Islet of Langerhans (tissue), 1 donor: ENCODE measurements at regions not wholly inside any gene's neighbourhood (a gene's known extent, or its start where the extent isn't known, plus 50 kb on each side); places are given as distances from the start of the nearest gene placed in this dataset.

Experiments
- FAIRE-seq: peaks from one replicate; lab custom pipeline; 2011; peaks lifted over from hg19 to GRCh38; lab: Jason Lieb, UNC

DNA sequence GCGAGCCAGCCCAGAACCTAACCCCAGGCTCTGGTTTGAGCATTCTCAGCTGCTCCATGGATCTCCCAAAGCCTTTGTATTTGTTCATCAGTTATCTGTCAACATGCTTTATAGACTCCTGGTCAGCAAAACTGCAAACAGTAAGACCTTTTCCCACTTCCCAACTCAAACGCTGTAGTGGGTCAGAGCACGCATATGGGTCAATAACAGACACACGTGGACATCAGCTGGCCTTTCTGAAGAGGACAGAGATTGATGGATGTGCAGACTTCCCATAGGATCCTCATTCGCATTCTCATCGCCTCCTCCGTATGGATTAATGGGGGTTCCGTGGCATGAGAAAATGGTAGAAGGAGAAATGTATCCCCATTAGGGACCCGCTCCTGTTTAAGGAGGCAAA is 508.1 kb downstream of the EIPR1 start:
- no peak for FAIRE-seq

DNA sequence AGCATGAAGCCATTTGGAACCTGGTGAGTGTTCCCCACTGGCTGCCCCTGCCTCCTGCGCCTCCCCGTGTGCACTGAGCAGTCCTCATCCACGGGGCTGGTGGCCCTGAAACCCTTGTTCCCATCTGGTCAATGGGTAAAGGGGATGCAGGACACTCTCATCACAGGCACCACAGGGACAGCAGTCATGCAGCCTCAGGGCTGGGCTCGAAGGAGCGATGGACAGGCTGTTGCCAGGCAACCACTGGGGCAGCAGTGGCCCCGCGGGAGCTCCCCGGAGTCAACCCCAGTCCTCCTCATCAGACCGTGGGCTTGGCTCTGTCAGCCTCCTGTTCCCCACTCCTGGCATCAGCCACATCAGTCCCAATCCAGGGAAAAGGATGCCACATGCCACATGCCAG is 509.5 kb downstream of the EIPR1 start:
- FAIRE-seq = no peak

DNA sequence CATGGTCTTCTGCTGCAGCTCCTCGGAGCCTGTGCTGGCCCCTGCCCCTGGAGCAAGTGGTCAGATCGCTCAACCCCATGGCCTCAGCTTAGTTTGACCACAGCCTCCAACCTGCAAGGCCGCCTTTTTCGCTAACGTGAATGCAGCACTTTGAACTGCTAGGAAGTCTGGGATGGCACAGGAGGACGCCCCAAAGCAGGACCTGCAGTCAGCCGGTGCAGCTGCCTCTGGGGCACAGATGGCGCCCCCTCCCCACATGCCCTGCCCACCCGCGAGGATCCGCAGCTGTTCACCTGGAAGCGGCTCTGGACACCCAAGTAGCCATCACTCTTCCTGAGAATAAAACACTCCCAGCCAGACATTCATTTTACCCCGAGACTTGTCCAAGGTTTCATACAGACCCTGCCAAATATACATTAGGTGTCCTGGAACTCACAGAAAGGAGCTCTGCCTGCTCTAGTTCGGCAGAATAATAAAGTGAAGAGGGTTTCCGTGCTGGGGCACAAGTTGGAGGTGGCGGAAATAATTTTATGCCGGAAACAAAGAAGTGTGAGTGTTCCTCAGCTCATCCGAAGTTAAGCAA is 510.1 kb downstream of the EIPR1 start:
- no peak for FAIRE-seq

DNA sequence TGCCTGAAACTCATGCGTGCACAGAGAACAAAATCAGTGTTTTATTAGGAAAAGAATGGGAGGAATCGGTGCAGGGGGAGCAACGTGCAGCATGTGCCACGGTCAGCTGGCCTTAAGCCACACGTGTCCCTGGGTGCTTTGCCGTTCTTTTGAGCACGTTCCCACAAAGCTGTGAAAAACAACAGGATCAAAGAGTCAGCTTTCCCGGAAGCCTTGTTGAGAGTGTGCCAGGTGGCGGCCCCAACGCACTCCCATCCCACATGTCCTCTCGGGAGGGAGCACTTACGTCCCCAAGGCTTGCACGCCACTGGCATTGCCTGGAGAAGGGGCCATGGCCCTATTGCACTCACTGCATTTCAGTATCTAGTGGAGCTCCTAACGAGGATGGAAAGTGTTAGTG is 511.2 kb downstream of the EIPR1 start:
- no peak for FAIRE-seq

DNA sequence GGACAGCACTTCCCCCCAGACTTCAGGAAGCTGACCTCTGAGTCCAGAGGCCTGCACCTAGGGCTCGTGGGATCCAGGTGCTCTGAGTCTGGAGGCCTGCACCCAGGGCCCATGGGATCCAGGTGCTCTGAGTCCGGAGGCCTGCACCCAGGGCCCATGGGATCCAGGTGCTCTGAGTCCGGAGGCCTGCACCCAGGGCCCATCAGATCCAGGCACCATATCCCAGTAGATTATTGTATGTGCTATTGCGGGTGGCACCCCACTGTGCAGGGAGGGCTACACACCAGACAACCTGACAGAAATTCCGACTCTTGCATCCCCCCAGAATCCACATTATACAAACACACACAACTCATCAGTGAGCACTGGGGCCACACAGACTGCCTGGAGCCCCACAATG is 515.2 kb downstream of the EIPR1 start:
- FAIRE-seq = no peak

DNA sequence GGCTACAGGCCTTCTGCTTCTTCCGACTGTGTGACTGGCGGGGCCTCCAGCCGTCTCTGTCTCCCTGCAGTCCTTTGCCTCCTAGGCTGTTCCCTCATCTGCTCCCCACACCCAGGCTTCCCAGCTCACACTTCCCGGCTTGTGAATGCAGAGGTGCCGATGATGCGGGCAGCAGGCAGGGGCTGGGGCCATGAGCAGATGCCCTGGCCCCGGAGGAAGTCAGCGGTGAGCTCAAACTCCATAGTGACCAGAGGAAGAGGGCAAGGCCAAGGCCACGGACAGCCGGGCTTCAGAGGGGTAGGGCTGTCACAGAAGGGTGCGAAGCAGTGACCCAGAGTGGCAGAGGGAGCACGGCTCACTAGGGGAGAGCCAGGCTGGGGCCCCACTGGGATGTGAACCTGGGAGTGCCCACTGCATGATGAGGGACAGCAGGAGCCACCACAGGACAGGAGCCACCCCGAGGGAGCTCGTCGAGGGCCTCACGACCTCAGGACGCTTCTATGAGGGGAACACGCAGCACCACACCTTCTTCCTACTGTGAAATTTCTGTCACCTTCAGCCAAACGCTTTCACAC is 515.9 kb downstream of the EIPR1 start:
- no peak for FAIRE-seq

DNA sequence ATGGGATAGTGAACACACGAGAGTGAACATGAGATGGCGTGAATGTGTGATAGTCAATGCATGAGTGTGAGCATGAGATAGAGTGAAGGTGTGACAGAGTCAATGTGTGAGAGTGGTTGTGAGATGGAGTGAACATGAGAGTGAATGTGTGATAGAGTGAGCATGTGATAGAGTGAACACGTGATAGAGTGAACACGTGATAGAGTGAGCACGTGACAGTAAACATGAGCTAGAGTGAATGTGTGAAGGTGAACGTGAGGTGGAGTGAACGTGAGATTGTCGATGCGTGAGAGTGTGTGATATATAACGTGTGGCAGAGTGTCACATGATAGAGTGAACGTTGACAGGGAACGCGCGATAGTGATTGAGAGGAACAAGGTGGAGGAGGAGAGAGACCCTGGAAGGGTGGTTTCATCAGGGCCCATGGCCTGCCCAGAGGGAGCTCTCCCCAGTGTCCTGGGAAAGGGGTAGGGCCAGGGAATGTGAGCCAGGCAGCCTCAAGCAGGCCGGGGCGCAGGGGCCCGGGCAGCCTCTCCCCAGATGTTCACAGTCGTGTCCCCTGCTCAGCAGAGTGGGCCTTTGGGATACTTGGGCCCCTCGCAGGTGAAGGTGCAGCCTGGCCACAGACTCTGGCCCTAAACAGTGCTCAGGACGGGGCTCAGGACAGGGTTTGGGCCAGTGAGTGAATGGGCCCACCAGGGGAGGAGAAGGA is 516.9 kb downstream of the EIPR1 start:
- no peak for FAIRE-seq

DNA sequence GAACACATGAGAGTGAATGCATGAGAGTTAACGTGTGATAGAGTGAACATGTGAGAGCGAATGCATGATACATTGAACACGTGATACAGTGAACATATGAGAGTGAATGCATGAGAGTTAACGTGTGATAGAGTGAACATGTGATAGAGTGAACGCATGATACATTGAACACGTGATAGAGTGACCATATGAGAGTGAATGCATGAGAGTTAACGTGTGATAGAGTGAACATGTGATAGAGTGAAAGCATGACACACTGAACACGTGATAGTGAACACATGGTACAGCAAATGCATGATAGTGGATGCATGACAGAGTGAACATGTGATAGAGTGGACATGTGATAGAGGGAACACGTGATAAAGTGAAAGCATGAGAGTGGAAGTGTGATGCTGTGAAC is 517.9 kb downstream of the EIPR1 start:
- no peak for FAIRE-seq

DNA sequence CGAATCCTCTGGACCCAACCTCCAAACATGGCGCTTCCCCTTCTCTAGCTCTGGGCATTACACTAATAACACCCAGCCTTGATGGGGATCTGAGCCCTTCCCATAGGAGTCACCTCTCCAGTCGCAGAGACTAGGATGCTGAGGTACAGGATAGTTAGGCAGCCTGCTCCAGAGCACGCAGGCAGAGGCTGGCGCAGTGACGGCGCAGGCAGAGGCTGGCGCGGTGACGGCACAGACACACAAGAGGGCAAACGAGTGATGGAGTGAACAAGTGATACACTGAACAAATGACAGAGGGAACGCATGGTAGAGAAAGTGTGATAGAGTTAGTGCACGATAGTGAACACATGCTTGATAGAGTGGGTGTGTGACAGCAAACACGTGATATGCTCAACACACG is 518.5 kb downstream of the EIPR1 start:
- no peak for FAIRE-seq

DNA sequence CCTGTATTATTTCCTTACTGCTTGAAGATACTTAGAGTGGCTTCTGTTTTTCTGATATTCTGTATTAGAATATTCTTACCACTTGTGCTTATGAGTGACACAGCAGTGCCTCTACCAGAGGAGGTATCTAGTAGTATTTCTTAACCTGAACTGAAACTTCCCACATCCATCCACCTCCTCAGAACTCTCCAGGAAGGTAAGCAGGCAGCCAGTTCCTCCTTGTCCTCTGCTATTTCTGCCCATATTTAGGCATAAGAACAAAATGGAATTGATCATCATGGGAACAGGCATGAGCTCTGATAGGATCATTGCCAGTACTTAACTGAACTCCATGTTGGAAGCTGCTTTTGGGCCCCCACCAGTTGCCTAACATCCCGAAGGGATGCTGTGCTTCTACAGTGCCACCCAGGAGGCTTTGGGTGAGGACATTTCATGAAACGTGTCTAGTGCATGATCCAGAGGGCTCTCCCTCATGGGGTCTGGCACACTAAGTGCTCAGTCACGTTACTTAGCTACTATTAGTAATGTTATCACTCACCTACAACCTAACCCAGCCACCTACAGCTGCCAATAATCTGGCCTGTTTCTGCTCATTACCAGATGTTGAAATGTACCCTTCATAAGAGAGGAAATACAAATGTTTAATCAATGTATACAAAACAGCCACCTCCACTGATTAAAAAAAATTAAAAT is 520.7 kb downstream of the EIPR1 start:
- no peak for FAIRE-seq

DNA sequence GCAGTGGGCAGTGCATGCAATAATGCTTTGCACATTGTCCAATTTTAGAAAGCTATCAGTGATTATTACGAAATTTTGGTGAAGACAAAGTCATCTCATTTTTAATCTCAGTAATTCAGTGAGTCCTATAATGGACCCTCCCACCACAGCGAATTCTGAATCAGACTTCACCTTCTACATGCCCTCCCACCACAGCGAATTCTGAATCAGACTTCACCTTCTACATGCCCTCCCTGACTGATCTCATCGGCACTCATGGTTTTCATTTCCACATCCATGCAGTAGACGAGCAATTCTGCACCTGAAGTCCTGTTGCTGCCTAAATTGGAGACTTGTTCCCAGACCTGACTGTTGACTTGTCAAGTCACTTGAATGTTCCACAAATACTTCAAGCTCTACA is 522.3 kb downstream of the EIPR1 start:
- no peak for FAIRE-seq

DNA sequence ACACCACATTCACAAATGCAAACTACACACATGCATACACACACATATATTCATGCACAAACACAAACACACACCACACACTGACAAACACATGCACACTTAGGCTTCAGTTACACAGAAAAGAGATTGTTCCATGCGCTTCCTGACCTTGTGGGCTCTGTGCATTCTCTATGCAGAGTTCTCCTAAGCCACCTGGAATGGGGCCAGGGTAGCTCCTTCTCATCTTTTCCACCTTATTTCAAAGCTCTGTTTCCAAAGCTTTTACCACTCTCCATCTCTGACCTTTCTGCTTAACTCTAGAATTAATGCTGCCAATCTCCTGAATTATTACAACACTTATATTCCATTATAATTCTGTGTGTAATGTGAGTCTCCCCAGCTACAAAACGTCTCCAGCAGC is 522.3 kb upstream of the MYT1L start:
- no peak for FAIRE-seq

DNA sequence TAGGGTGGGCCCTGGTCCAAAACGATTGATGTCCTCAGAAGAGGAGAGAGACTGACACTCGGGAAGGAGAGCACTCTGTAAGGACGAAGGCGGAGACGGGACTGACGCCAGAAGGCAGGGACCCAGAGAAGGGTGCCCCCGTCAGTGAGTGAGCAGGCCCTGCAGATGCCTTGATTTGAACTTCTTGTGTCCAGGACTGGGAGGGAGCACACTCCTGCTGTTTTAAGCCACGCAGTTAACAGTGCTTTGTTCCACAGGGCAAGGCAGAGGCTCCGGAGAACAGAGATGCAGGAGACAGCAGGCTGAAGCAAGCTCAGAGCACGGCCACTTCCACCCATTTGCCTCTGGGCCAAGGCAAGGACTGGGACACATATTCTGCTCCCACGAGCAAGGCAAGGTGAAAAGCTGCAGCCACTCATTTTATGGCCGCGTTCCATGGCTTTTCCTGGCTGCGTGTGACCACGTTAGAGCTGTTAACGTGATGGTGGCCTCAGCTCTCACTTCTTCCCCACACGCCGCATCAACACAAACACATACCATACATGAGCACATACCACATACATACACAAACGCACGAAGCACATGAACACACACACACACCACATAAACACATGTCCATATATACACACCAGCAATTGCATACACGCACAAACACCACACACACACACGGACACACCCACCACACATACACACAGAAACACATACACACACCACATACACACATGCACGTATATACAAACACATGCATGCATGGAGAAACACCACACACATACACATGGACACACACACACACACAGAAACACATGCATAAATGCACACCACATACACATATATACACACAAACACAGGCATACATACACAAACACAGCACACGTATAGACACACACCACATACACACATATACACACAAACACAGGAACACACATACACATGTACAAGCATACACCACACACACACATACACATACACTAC is 521.0 kb upstream of the MYT1L start:
- no peak for FAIRE-seq

DNA sequence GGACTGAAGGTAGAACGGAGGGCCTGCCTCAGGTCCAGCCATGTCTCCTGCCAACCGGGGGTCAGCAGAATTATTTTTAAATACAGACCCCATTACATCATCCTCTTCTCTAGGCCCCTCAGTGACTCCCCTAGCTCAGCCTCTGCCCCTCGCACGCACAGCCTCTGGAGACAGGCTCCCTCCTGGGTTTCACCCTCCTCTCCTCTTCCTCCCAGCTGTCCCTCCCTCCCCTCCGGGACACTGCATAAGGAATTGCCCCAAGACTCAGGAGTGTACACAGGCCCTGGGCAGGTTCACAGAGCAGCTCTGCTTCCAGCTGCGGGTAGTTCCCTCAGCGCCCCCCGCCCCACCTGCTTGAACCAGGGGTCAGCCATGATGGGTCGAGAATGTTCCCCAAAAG is 520.2 kb upstream of the MYT1L start:
- FAIRE-seq = no peak

DNA sequence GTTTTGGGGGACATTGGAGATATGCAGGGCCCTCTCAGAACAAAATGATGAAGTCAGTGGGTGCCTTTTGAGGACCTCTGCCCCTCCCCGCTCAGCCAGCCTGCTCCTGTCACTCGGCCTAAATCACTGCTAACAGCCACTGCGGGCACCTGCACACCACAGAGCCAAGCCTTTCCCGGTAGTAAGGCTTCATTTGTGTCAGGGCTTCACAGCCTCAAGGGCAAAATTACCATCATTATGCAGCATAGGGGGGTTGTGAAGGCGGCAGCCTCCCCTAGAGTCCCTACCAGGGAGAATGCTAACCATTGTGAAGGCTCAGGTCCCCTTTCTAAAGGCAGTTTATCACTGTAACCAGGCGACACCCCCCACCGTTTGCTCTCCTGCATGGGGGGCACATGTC is 519.8 kb upstream of the MYT1L start:
- FAIRE-seq = no peak

DNA sequence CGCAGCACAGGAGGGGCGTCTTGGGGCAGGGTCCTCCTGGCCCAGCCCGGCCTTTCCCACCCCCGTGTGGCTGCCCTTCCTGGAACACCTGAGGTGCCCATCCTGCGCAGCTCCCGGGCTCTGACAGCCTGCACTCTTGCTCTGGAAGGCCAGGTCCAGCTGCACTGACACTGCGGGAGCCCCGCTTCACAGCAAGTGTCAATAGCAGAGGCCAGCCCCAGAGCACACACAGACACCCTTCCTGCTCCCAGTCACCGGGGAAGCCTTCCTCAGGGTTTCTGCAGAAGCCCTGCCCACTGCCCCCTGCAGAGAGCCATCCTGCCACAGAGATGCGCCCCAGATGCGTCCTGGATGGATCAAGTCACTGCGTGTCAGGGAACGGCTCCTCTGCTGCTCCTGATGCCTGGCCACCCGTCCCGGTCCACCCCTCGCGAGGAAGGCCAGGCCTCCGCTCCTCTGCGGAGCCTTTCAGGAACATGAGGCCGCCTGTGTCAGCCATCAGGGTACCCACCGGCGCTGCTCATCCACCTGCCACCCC is 519.2 kb upstream of the MYT1L start:
- FAIRE-seq = no peak

DNA sequence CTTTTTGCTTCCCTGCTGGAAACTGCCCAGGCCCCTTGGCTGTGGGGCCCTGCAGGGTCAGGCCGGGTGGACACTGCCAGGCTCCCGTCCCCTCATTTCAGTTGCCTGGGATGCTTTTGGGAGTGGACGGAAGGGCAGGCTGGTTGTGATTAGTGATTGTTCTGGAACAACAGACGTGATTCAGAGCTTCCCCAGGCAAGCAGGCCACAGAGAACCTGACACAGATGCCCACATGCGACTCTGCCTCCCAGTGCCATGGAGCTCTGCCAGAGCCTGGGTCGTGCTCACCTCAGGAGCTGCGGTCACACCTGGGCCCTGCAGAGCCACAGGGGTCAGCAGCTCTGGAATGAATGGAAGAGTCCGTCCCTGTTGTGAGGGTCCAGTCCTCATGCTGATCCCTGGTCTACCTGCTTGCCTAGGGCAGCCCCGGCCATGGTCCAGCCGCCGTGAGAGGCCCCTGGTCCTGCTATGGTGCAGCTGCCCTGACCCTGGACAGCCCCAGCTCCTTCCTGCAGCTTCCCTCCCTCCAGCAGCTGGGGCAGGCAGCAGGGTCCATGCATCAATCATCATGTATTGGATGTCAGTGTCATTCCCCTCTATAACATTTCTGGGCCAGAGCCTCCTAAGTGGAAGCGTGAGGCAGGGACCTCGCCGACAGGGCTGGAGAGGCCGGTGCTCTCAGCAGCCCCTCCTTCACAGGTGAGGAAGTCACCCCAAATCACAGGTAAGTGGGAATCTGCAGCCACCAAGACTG is 518.6 kb upstream of the MYT1L start:
- FAIRE-seq = no peak

DNA sequence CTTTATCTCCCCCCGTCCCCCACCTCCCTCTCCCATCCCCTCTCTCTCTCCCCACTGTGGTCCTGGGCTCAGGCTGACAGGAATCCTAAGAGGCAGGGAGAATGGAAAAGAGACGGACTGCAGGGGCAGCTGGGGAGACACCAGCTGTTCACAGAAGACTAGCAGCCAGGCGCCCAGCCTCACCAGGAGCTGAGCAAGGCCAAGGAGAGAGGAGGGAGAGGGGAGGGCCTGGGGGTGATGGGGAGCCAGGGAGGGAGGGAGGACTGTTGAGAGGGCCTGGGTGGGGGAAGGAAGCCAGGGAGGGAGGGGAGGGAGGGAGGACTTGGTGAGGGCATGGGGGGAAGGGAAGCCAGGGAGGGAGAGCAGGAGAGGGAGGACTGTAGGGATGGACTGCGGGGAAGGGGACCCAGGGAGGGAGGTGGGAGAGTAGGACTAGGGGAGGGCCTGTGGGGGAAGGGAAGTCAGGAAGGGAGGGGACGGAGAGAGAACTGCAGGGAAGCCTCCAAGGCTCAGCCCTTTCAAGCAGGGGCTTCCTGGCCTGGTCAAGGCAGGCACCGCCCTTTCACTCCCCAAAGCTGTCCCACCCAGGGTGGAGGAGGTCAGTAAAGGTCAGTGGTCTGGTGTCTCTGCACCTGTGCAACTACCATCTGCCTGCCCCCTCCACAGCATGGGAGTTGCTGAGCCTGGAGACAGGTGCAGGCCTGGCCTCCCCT is 517.7 kb upstream of the MYT1L start:
- FAIRE-seq = no peak

DNA sequence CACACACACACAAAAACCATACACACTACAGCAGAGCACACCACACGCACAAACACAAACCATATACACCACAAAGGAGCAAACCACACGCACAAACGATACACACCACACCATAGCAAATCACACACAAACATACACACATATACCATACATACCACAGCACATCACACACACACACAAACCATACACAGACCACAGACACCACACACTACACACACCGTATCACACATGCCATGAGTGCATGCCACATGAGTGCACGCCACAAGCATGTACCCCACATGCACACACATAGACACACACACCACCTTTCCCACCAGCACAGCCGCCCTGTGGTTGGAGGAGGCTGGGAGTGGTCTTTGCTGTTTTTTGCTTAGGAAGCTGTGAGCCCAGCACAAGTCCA is 517.1 kb upstream of the MYT1L start:
- FAIRE-seq = no peak

DNA sequence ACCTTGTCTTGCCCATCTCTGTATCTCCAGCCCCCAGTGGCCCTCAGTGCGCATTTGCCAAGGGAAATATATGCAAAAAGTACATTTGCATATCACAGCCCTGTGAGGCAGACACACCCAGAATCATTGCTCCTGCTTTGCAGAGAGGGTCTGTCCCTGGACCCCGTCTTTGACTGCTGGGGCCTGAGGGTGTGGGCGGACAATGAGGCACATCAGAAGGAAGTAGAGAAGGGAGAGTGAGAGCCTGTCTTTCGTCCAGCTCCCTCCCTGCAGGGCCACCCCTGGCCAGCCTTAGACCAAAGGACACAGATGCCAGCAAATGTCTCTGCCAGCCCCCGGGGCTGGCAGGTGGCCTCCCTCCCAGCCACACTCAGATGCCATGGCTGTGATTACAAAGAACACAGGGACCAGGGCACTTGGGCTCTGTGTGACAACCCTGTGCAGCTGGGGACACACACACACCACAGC is 516.2 kb upstream of the MYT1L start:
- FAIRE-seq = no peak
